A673 (cell line): ENCODE measurements at regions not wholly inside any gene's neighbourhood (a gene's known extent, or its start where the extent isn't known, plus 50 kb on each side); places are given as distances from the start of the nearest gene placed in this dataset.

Experiments used
- CTCF ChIP-seq: fragments of 300-800, 200-600 bp; sonication (generic); conservative IDR thresholded peaks from 2 replicates; pipeline ENCODE4 v1.5.1; 2017; ENCODE audit warnings: low read depth, mild to moderate bottlenecking, antibody characterized with exemption, low read length, moderate library complexity, mixed read lengths
- EZH2 ChIP-seq: fragments of 200-600 bp; sonication (generic); IDR thresholded peaks from 2 replicates; pipeline ENCODE4 v1.6.1; 2017; ENCODE audit warnings: borderline replicate concordance, low read depth, mild to moderate bottlenecking, mixed read lengths, antibody characterized with exemption, low read length; ENCODE audit not compliant: poor library complexity, severe bottlenecking

- no peak for TF ChIP-seq CTCF
- no peak for TF ChIP-seq EZH2
Observed at GRCh38 chr15:69725275-69725674, 272.7 kb downstream of the RPLP1 start.
